Erythroblast (primary cell): ENCODE measurements at regions not wholly inside any gene's neighbourhood (a gene's known extent, or its start where the extent isn't known, plus 50 kb on each side); places are given as distances from the start of the nearest gene placed in this dataset.

Experiments
- GATA1 ChIP-seq: IDR thresholded peaks from 2 replicates; pipeline ENCODE4 v1.6.1; 2011; ENCODE audit warnings: low read depth, mild to moderate bottlenecking, control low read depth, low read length, moderate library complexity
- POLR2A ChIP-seq: IDR thresholded peaks from 2 replicates; pipeline ENCODE4 v1.6.1; 2011; ENCODE audit warnings: mild to moderate bottlenecking, low read length

- TF ChIP-seq POLR2A (no peak), GATA1 (no peak)
These were observed 249.6 kb downstream of the IZUMO3 start for GRCh38 chr9:24296124-24296523.
